Type B pancreatic cell (in vitro differentiated cells): ENCODE measurements at regions not wholly inside any gene's neighbourhood (a gene's known extent, or its start where the extent isn't known, plus 50 kb on each side); places are given as distances from the start of the nearest gene placed in this dataset.

ENCODE experiments used
- DNase-seq: peaks from one replicate; pipeline ENCODE4 v3.0.0; 2021; ENCODE audit warnings: mixed read lengths; ENCODE audit not compliant: unreplicated experiment; ENCODE audit errors: extremely low spot score
- H3K27ac Mint-ChIP-seq: 2 replicates; pipeline ENCODE4 v1.8.0; 2021; ENCODE audit warnings: mild to moderate bottlenecking, mixed read lengths
- H3K27me3 Mint-ChIP-seq: 2 replicates; pipeline ENCODE4 v1.8.0; 2021; ENCODE audit warnings: mixed read lengths
- H3K36me3 Mint-ChIP-seq: 2 replicates; pipeline ENCODE4 v1.8.0; 2021; ENCODE audit warnings: mixed read lengths
- H3K4me1 Mint-ChIP-seq: one replicate; pipeline ENCODE4 v1.8.0; 2021; ENCODE audit warnings: mixed read lengths; ENCODE audit not compliant: unreplicated experiment
- H3K4me3 Mint-ChIP-seq: 2 replicates; pipeline ENCODE4 v1.8.0; 2021; ENCODE audit warnings: mild to moderate bottlenecking, mixed read lengths
- H3K9me3 Mint-ChIP-seq: 2 replicates; pipeline ENCODE4 v1.8.0; 2021; ENCODE audit warnings: mixed read lengths
- CTCF ChIP-seq: fragments of 200-600 bp; sonication (generic); conservative IDR thresholded peaks from 2 replicates; pipeline ENCODE4 v1.5.0; 2021; ENCODE audit warnings: antibody characterized with exemption, mild to moderate bottlenecking

DNA sequence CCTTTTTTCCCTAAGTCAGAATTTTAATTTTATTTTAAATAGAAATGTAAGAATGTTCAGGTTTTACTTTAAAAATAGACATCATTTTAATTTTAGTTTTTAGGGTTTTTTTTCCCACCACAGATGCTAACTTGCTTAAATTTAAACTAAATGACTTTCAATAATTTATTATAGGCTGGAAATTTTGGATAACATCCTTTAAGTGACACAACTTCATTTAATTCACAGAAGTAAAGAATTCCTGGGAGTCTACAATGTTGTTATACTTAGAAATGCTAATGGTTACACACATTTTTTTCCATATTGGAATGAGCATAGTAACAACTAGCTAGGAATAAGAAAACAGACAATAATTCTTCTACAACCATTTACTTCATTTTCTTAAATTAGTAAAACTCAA, 90.5 kb upstream of the PDE10A start:
- DNase-seq, result no peak
- no peak for TF ChIP-seq CTCF
- H3K4me3 Mint-ChIP-seq, result no peak overlapping the region
- peaks cover 7% of the 10 kb centered on the region for H3K27me3 Mint-ChIP-seq
- H3K4me1 Mint-ChIP-seq, result no peaks in the 10 kb centered on the region
- H3K9me3 Mint-ChIP-seq, result no peaks in the 10 kb centered on the region
- H3K36me3 Mint-ChIP-seq, result no peaks in the 10 kb centered on the region
- H3K27ac Mint-ChIP-seq, result no peak overlapping the region

GRCh38 chr6:165752451-165752850, 89.4 kb upstream of the PDE10A start:
- H3K4me1 Mint-ChIP-seq, result no peaks in the 10 kb centered on the region
- no peak for TF ChIP-seq CTCF
- H3K27me3 Mint-ChIP-seq, result peaks cover 7% of the 10 kb centered on the region
- no peak overlapping the region for H3K4me3 Mint-ChIP-seq
- DNase-seq, result no peak
- no peaks in the 10 kb centered on the region for H3K9me3 Mint-ChIP-seq
- H3K27ac Mint-ChIP-seq, result no peak overlapping the region
- H3K36me3 Mint-ChIP-seq, result no peaks in the 10 kb centered on the region

DNA sequence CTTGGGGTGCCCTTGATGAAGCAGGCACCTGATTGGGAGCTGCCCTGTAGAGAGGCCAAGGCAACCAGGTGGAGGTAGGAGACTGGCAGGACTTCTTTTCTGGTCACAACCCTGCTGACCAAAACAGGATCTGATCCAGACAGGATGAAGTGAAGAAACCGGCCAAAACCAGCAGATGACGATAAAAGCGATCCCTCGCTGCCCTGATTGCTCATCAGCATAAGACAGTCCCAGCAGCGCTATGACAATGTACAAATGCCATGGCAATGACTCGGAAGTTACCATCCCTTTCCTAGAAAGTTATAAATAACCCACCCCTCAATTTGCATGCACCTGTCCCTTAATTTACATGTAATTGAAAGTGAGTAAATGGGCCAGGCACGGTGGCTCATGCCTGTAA, 88.4 kb upstream of the PDE10A start:
- no peak overlapping the region for H3K27ac Mint-ChIP-seq
- H3K27me3 Mint-ChIP-seq, result peaks cover 7% of the 10 kb centered on the region
- H3K4me1 Mint-ChIP-seq, result no peaks in the 10 kb centered on the region
- no peaks in the 10 kb centered on the region for H3K9me3 Mint-ChIP-seq
- H3K36me3 Mint-ChIP-seq, result no peaks in the 10 kb centered on the region
- no peak for DNase-seq
- no peak overlapping the region for H3K4me3 Mint-ChIP-seq
- no peak for TF ChIP-seq CTCF

DNA sequence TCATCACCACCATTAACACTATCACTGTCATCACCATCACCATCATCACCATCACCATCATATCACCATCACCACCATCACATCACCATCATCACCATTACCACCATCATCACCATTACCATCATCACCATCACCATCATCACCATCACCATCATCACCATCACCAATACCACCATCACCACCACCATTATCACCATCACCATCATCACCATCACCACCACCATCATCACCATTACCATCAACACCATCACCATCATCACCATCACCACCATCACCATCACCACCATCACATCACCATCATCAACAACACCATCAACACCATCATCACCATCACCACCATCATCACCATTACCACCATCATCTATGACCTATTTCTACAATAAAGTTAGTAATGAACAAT, 86.1 kb upstream of the PDE10A start:
- no peak for TF ChIP-seq CTCF
- Mint-ChIP-seq H3K27me3 (peaks cover 5% of the 10 kb centered on the region), H3K36me3 (no peaks in the 10 kb centered on the region), H3K4me1 (no peaks in the 10 kb centered on the region), H3K27ac (no peak overlapping the region), H3K4me3 (no peak overlapping the region), H3K9me3 (no peaks in the 10 kb centered on the region)
- no peak for DNase-seq

DNA sequence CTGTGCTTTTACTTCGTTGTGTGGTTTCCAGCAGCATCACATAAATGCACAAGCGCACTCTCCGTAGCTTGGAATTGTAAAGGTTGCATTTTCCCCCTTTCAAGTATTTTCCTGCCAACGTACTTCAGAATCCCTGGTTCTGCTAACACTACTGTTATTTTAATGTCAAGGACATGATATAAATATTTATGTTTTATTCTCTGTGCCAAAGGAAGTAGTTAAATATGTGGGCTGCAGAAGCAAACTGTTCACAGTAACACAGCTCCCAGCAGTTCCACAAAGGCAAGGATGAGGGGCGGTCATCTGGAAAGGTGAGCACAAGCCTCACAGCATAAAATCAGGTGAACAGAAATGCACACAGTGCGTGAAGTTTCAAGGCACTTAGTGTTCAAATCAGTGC, 85.3 kb upstream of the PDE10A start:
- no peak overlapping the region for H3K4me3 Mint-ChIP-seq
- H3K36me3 Mint-ChIP-seq, result no peaks in the 10 kb centered on the region
- no peak for TF ChIP-seq CTCF
- H3K27ac Mint-ChIP-seq, result no peak overlapping the region
- no peaks in the 10 kb centered on the region for H3K9me3 Mint-ChIP-seq
- H3K4me1 Mint-ChIP-seq, result peaks cover 3% of the 10 kb centered on the region
- no peak for DNase-seq
- peaks cover 5% of the 10 kb centered on the region for H3K27me3 Mint-ChIP-seq

- H3K9me3 Mint-ChIP-seq, result no peaks in the 10 kb centered on the region
- peaks cover 5% of the 10 kb centered on the region for H3K27me3 Mint-ChIP-seq
- DNase-seq, result no peak
- TF ChIP-seq CTCF, result no peak
- no peak overlapping the region for H3K4me3 Mint-ChIP-seq
- H3K36me3 Mint-ChIP-seq, result no peaks in the 10 kb centered on the region
- peaks cover 3% of the 10 kb centered on the region for H3K4me1 Mint-ChIP-seq
- H3K27ac Mint-ChIP-seq, result no peak overlapping the region
Measured at GRCh38 chr6:165747963-165748362, 84.9 kb upstream of the PDE10A start.
